ENCODE measurements at regions not wholly inside any gene's neighbourhood (a gene's known extent, or its start where the extent isn't known, plus 50 kb on each side); places are given as distances from the start of the nearest gene placed in this dataset.

DNA sequence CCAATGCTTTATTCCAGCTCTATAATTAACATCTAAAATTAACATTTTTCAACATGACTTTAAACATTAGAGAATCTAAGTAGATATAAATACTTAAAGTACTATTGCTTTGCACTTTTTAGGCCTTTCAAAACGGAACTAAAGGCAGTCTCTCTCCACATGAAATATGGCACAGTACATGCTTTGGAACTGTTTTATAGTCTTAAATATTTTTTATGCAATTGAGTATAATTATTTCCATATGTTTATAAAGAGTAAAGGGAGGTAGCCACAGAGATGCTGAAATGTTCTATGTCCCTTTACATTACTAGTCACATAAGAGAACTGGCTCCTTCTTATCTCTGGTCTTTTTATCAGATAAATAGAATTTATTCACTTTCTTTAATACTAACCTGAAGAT lies 674.0 kb downstream of the PLCL1 start:
- Histone ChIP-seq H3K4ac (ENCODE audit: low read depth in 1 of 2, low read length in 2 of 2) (no peak overlapping the region), H3K79me1 (replicated peaks; ENCODE audit: low read length, poor library complexity, severe bottlenecking) (no peaks in the 10 kb centered on the region), H2BK15ac (ENCODE audit: low read depth, poor library complexity, severe bottlenecking) (no peak overlapping the region), H2BK120ac (ENCODE audit: low read depth, low read length) (no peak overlapping the region), H2BK12ac (ENCODE audit: low read length in 2 of 2) (no peak overlapping the region), H3K27me3 (ENCODE audit: control insufficient read depth in 1 of 2, insufficient read depth in 1 of 2, low read length in 2 of 2) (no peaks in the 10 kb centered on the region), H3K4me3 (ENCODE audit: insufficient read depth in 1 of 2, low read depth in 1 of 2, low read length in 2 of 2) (no peak overlapping the region), H3K36me3 (ENCODE audit: control insufficient read depth in 1 of 2, insufficient read depth in 2 of 2, low read depth in 1 of 2, low read length in 2 of 2) (no peaks in the 10 kb centered on the region), H3K9ac (ENCODE audit: low read length) (no peak overlapping the region), H2AFZ (ENCODE audit: low read depth, low read length) (no peak overlapping the region), H2AK5ac (ENCODE audit: low read length, severe bottlenecking) (no peak overlapping the region), H4K91ac (ENCODE audit: low read length) (no peak overlapping the region), H3K4me2 (ENCODE audit: low read length, poor library complexity, severe bottlenecking) (no peak overlapping the region), H3K9me3 (ENCODE audit: control insufficient read depth, low read length) (no peaks in the 10 kb centered on the region), H3K18ac (ENCODE audit: low read depth in 1 of 2, low read length in 2 of 2) (no peak overlapping the region), H3K14ac (ENCODE audit: low read length in 2 of 2) (no peak overlapping the region), H3K27ac (ENCODE audit: low read length, poor library complexity, severe bottlenecking) (no peak overlapping the region), H2BK5ac (ENCODE audit: low read depth, low read length, poor library complexity, severe bottlenecking) (no peak overlapping the region), H3K23ac (ENCODE audit: low read length in 2 of 2) (no peak overlapping the region), H3K4me1 (ENCODE audit: control insufficient read depth, insufficient read depth, low read depth, low read length) (no peaks in the 10 kb centered on the region), H4K8ac (ENCODE audit: low read length) (no peak overlapping the region)
- DNase-seq: no peak
- WGBS: no CpG with 5 or more reads among the region's 1 CpG

- H3K36me3 ChIP-seq (ENCODE audit: control insufficient read depth in 1 of 2, insufficient read depth in 2 of 2, low read depth in 1 of 2, low read length in 2 of 2): no peaks in the 10 kb centered on the region
- H3K4me2 ChIP-seq (ENCODE audit: low read length, poor library complexity, severe bottlenecking): no peak overlapping the region
- no peak overlapping the region for H2AK5ac ChIP-seq (ENCODE audit: low read length, severe bottlenecking)
- H3K14ac ChIP-seq (ENCODE audit: low read length in 2 of 2): no peak overlapping the region
- H3K23ac ChIP-seq (ENCODE audit: low read length in 2 of 2): no peak overlapping the region
- H3K4ac ChIP-seq (ENCODE audit: low read depth in 1 of 2, low read length in 2 of 2): no peak overlapping the region
- H3K9ac ChIP-seq (ENCODE audit: low read length): no peak overlapping the region
- H2BK5ac ChIP-seq (ENCODE audit: low read depth, low read length, poor library complexity, severe bottlenecking): no peak overlapping the region
- H4K8ac ChIP-seq (ENCODE audit: low read length): no peak overlapping the region
- no peak overlapping the region for H4K91ac ChIP-seq (ENCODE audit: low read length)
- no peak overlapping the region for H3K27ac ChIP-seq (ENCODE audit: low read length, poor library complexity, severe bottlenecking)
- H2BK120ac ChIP-seq (ENCODE audit: low read depth, low read length): no peak overlapping the region
- no peak overlapping the region for H2BK15ac ChIP-seq (ENCODE audit: low read depth, poor library complexity, severe bottlenecking)
- H2BK12ac ChIP-seq (ENCODE audit: low read length in 2 of 2): no peak overlapping the region
- no peak for DNase-seq
- H3K4me3 ChIP-seq (ENCODE audit: insufficient read depth in 1 of 2, low read depth in 1 of 2, low read length in 2 of 2): no peak overlapping the region
- no peaks in the 10 kb centered on the region for H3K27me3 ChIP-seq (ENCODE audit: control insufficient read depth in 1 of 2, insufficient read depth in 1 of 2, low read length in 2 of 2)
- no peaks in the 10 kb centered on the region for H3K9me3 ChIP-seq (ENCODE audit: control insufficient read depth, low read length)
- no peaks in the 10 kb centered on the region for H3K79me1 ChIP-seq (replicated peaks; ENCODE audit: low read length, poor library complexity, severe bottlenecking)
- H3K4me1 ChIP-seq (ENCODE audit: control insufficient read depth, insufficient read depth, low read depth, low read length): no peaks in the 10 kb centered on the region
- no peak overlapping the region for H3K18ac ChIP-seq (ENCODE audit: low read depth in 1 of 2, low read length in 2 of 2)
- H2AFZ ChIP-seq (ENCODE audit: low read depth, low read length): no peak overlapping the region
- WGBS: 24% methylated on average over 1 of the region's 1 CpG
These were observed 671.6 kb downstream of the PLCL1 start for GRCh38 chr2:198476007-198476406.

GRCh38 chr2:198471291-198471690 lies 666.9 kb downstream of the PLCL1 start:
- Histone ChIP-seq H3K9ac (ENCODE audit: low read length) (no peak overlapping the region), H2BK12ac (ENCODE audit: low read length in 2 of 2) (no peak overlapping the region), H3K9me3 (ENCODE audit: control insufficient read depth, low read length) (no peaks in the 10 kb centered on the region), H3K18ac (ENCODE audit: low read depth in 1 of 2, low read length in 2 of 2) (no peak overlapping the region), H3K23ac (ENCODE audit: low read length in 2 of 2) (no peak overlapping the region), H3K4ac (ENCODE audit: low read depth in 1 of 2, low read length in 2 of 2) (no peak overlapping the region), H3K36me3 (ENCODE audit: control insufficient read depth in 1 of 2, insufficient read depth in 2 of 2, low read depth in 1 of 2, low read length in 2 of 2) (no peaks in the 10 kb centered on the region), H3K27ac (ENCODE audit: low read length, poor library complexity, severe bottlenecking) (no peak overlapping the region), H3K27me3 (ENCODE audit: control insufficient read depth in 1 of 2, insufficient read depth in 1 of 2, low read length in 2 of 2) (no peaks in the 10 kb centered on the region), H4K8ac (ENCODE audit: low read length) (no peak overlapping the region), H3K4me3 (ENCODE audit: insufficient read depth in 1 of 2, low read depth in 1 of 2, low read length in 2 of 2) (no peak overlapping the region), H3K14ac (ENCODE audit: low read length in 2 of 2) (no peak overlapping the region), H2AFZ (ENCODE audit: low read depth, low read length) (no peak overlapping the region), H3K4me1 (ENCODE audit: control insufficient read depth, insufficient read depth, low read depth, low read length) (no peaks in the 10 kb centered on the region), H4K91ac (ENCODE audit: low read length) (no peak overlapping the region), H2AK5ac (ENCODE audit: low read length, severe bottlenecking) (no peak overlapping the region), H2BK15ac (ENCODE audit: low read depth, poor library complexity, severe bottlenecking) (no peak overlapping the region), H3K79me1 (replicated peaks; ENCODE audit: low read length, poor library complexity, severe bottlenecking) (no peaks in the 10 kb centered on the region), H2BK5ac (ENCODE audit: low read depth, low read length, poor library complexity, severe bottlenecking) (no peak overlapping the region), H2BK120ac (ENCODE audit: low read depth, low read length) (no peak overlapping the region), H3K4me2 (ENCODE audit: low read length, poor library complexity, severe bottlenecking) (no peak overlapping the region)
- 13% methylated on average over 1 of the region's 2 CpGs for WGBS
- DNase-seq: no peak

GRCh38 chr2:198468136-198468535 lies 663.7 kb downstream of the PLCL1 start:
- Histone ChIP-seq H3K4ac (ENCODE audit: low read depth in 1 of 2, low read length in 2 of 2) (no peak overlapping the region), H3K27me3 (ENCODE audit: control insufficient read depth in 1 of 2, insufficient read depth in 1 of 2, low read length in 2 of 2) (no peaks in the 10 kb centered on the region), H4K91ac (ENCODE audit: low read length) (no peak overlapping the region), H3K4me3 (ENCODE audit: insufficient read depth in 1 of 2, low read depth in 1 of 2, low read length in 2 of 2) (no peak overlapping the region), H3K9me3 (ENCODE audit: control insufficient read depth, low read length) (no peaks in the 10 kb centered on the region), H2AK5ac (ENCODE audit: low read length, severe bottlenecking) (no peak overlapping the region), H2BK5ac (ENCODE audit: low read depth, low read length, poor library complexity, severe bottlenecking) (no peak overlapping the region), H3K36me3 (ENCODE audit: control insufficient read depth in 1 of 2, insufficient read depth in 2 of 2, low read depth in 1 of 2, low read length in 2 of 2) (no peaks in the 10 kb centered on the region), H3K9ac (ENCODE audit: low read length) (no peak overlapping the region), H3K4me2 (ENCODE audit: low read length, poor library complexity, severe bottlenecking) (no peak overlapping the region), H3K4me1 (ENCODE audit: control insufficient read depth, insufficient read depth, low read depth, low read length) (no peaks in the 10 kb centered on the region), H4K8ac (ENCODE audit: low read length) (no peak overlapping the region), H3K18ac (ENCODE audit: low read depth in 1 of 2, low read length in 2 of 2) (no peak overlapping the region), H3K23ac (ENCODE audit: low read length in 2 of 2) (no peak overlapping the region), H3K27ac (ENCODE audit: low read length, poor library complexity, severe bottlenecking) (no peak overlapping the region), H2BK12ac (ENCODE audit: low read length in 2 of 2) (no peak overlapping the region), H2AFZ (ENCODE audit: low read depth, low read length) (no peak overlapping the region), H2BK15ac (ENCODE audit: low read depth, poor library complexity, severe bottlenecking) (no peak overlapping the region), H3K79me1 (replicated peaks; ENCODE audit: low read length, poor library complexity, severe bottlenecking) (no peaks in the 10 kb centered on the region), H2BK120ac (ENCODE audit: low read depth, low read length) (no peak overlapping the region), H3K14ac (ENCODE audit: low read length in 2 of 2) (no peak overlapping the region)
- DNase-seq: no peak
- WGBS: 74% methylated on average over 3 of the region's 3 CpGs
